Stimulated activated naive CD4-positive, alpha-beta T cell treated with Interleukin-2 at 50 U/mL for 16 hours (primary cell): ENCODE measurements at regions not wholly inside any gene's neighbourhood (a gene's known extent, or its start where the extent isn't known, plus 50 kb on each side); places are given as distances from the start of the nearest gene placed in this dataset.
"Not testable (repeated sequence)": the region's sequence is repeated elsewhere in the genome, so short reads cannot be mapped to it uniquely, and the experiment has no call there.

ENCODE experiments used
- DNase-seq: peaks from one replicate; lab custom pipeline; 2025; lab: John Stamatoyannopoulos, UW

- DNase-seq, result no peak
These were observed 235.7 kb downstream of the SATB1 start for GRCh38 chr3:18189282-18190050.

GRCh38 chr3:18188491-18188890, 236.6 kb downstream of the SATB1 start:
- DNase-seq, result no peak

- DNase-seq, result no peak
These were observed 239.5 kb downstream of the SATB1 start for GRCh38 chr3:18185624-18186023.

GRCh38 chr3:18182923-18183322, 242.2 kb downstream of the SATB1 start:
- DNase-seq, result not testable (repeated sequence)

- DNase-seq, result no peak
These were observed 245.6 kb downstream of the SATB1 start for GRCh38 chr3:18179521-18179920.

- DNase-seq, result no peak
These were observed 247.9 kb downstream of the SATB1 start for GRCh38 chr3:18177271-18177670.

- DNase-seq, result not testable (repeated sequence)
These were observed 251.2 kb downstream of the SATB1 start for GRCh38 chr3:18173891-18174290.

GRCh38 chr3:18159681-18160080, 265.5 kb downstream of the SATB1 start:
- no peak for DNase-seq

GRCh38 chr3:18153571-18154173, 271.5 kb downstream of the SATB1 start:
- DNase-seq, result no peak

GRCh38 chr3:18151199-18151598, 273.9 kb downstream of the SATB1 start:
- no peak for DNase-seq

GRCh38 chr3:18149935-18150334, 275.2 kb downstream of the SATB1 start:
- DNase-seq, result no peak

GRCh38 chr3:18149386-18149785, 275.8 kb downstream of the SATB1 start:
- no peak for DNase-seq

GRCh38 chr3:18144571-18144970, 280.6 kb downstream of the SATB1 start:
- DNase-seq, result no peak

- DNase-seq, result no peak
These were observed 281.8 kb downstream of the SATB1 start for GRCh38 chr3:18143258-18143780.

- DNase-seq, result no peak
These were observed 287.2 kb downstream of the SATB1 start for GRCh38 chr3:18137958-18138357.

GRCh38 chr3:18135060-18135814, 289.9 kb downstream of the SATB1 start:
- no peak for DNase-seq

GRCh38 chr3:18134386-18135059, 290.6 kb downstream of the SATB1 start:
- no peak for DNase-seq

GRCh38 chr3:18132991-18133390, 292.1 kb downstream of the SATB1 start:
- no peak for DNase-seq

- no peak for DNase-seq
These were observed 297.1 kb downstream of the SATB1 start for GRCh38 chr3:18127859-18128681.

- no peak for DNase-seq
These were observed 297.8 kb downstream of the SATB1 start for GRCh38 chr3:18127174-18127858.

GRCh38 chr3:18126772-18127171, 298.4 kb downstream of the SATB1 start:
- DNase-seq, result no peak
